Right cardiac atrium (tissue), 5 donors: ENCODE measurements at regions not wholly inside any gene's neighbourhood (a gene's known extent, or its start where the extent isn't known, plus 50 kb on each side); places are given as distances from the start of the nearest gene placed in this dataset.
"Not testable (repeated sequence)": the region's sequence is repeated elsewhere in the genome, so short reads cannot be mapped to it uniquely, and the experiment has no call there.

Experiments
- ATAC-seq, 2 donors: fragments of 200-7000 bp; cut with Tn5 transposase; one replicate each; pipeline versions ENCODE4 v1.8.0 to v1.9.1; 2020; ENCODE audit warnings: moderate library complexity in 2 of 2, mild to moderate bottlenecking in 1 of 2
- DNase-seq, 3 donors: peaks; one replicate each; pipeline ENCODE4 v3.0.0-alpha.2; 2020
- H3K27ac ChIP-seq: one replicate; pipeline ENCODE4 v1.5.1; 2013; ENCODE audit warnings: mild to moderate bottlenecking, low read length, control low read depth, moderate library complexity
- H3K27me3 ChIP-seq: one replicate; pipeline ENCODE4 v1.6.1; 2013; ENCODE audit not compliant: control insufficient read depth, insufficient read depth
- H3K4me1 ChIP-seq: one replicate; pipeline ENCODE4 v1.6.1; 2013; ENCODE audit warnings: low read length; ENCODE audit not compliant: control insufficient read depth, insufficient read depth
- H3K4me3 ChIP-seq: one replicate; pipeline ENCODE4 v1.5.1; 2013; ENCODE audit warnings: low read length, control low read depth
- H3K9me3 ChIP-seq: one replicate; pipeline ENCODE4 v1.6.1; 2013; ENCODE audit warnings: low read length; ENCODE audit not compliant: control insufficient read depth
- WGBS: extraction: QIAGEN DNeasy Blood & Tissue Kit; methylation state at CpG from one replicate; pipeline ENCODE4 v1.1.7; 2013; 5-methylcytosine and 5-hydroxymethylcytosine counted together
- intact Hi-C, 4 donors: fragments of 100-400 bp; cut with DNase I; formaldehyde crosslinking; loops; one replicate each; pipeline versions ENCODE4 v1.11.0 to v1.14.0; 2022 to 2023
- donor health status: healthy with polysubstance abuse.
- donor health status: DM: no; HTN: yes; CAD: no.
- donor health status: DM: no; HTN: no; CAD: no.
- donor health status: DM: no; HTN: yes; CAD: no; lungs with severe emphysema.
- donor health status: DM: yes; HTN: yes; CAD: no.

DNA sequence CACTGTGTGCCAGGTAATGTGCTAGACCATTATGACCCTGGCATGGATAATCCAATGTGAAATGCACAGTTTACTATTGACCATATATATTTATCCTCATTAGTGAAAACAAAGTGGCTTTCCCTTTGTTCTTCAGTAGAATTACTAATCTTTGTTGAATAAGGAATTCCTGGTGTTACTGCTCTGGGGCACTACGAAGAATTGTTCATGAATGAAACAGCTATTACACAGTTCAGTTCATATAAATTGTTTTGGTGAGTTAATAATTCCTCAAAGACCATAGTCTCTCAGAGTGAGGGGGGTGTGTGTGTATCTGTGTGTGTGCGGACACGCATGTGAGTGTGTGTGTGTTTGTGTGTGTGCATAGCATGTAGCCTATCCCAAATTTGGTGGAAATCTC is 668.0 kb upstream of the MBL2 start:
- Histone ChIP-seq H3K27me3 (no peaks in the 10 kb centered on the region), H3K27ac (no peak overlapping the region), H3K9me3 (no peaks in the 10 kb centered on the region), H3K4me3 (no peak overlapping the region), H3K4me1 (no peaks in the 10 kb centered on the region)
- DNase-seq (no peak), ATAC-seq (no peak)
- WGBS = 93% methylated on average over 3 of the region's 3 CpGs
- intact Hi-C loops = no loop called here

DNA sequence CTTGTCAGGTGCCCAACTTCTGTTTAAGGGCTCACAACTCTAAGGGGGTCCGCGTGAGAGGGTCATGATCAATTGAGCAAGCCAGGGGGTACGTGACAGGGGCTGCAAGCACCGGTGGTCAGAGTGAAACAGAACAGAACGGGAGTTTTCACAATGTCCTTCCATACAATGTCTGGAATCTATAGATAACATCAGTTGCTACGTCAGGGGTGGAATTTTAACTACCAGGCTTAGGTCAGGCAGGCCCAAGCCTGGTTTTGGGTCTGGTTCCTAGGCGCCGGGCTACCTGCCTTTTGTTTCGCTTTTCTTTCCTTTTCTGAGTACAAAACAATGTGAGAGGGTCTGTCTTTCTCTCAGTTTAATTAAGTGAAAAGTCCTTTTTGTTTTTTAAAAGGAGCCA is 666.5 kb upstream of the MBL2 start:
- H3K4me1 ChIP-seq, intact Hi-C loops: not testable (repeated sequence)
- WGBS = 52% methylated on average over 9 of the region's 9 CpGs

DNA sequence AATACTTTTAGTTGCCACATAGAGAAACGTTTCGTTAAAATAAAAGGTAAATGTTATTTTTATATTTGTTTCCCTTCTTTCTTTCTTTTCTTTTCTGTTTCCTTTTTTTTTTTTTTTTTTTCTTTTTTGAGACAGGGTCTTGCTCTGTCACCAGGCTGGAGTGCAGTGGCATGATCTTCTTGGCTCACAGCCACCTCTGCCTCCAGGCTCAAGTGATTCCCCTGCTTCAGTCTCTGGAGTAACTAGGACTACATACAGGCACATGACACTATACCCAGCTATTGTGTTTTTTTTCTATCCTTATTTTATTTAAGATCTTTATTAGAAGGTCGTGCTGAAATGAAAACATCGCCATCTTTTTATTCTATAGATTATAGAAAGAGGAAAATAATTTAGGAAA is 661.8 kb upstream of the MBL2 start:
- no peak for ATAC-seq
- no peak overlapping the region for H3K27ac ChIP-seq
- 73% methylated on average over 4 of the region's 4 CpGs for WGBS
- H3K4me3 ChIP-seq = no peak overlapping the region
- no peaks in the 10 kb centered on the region for H3K9me3 ChIP-seq
- H3K4me1 ChIP-seq = no peaks in the 10 kb centered on the region
- no peak for DNase-seq
- intact Hi-C loops = no loop called here
- no peaks in the 10 kb centered on the region for H3K27me3 ChIP-seq

More for the DNA sequence above, 666.5 kb upstream of the MBL2 start:
- not testable (repeated sequence) for ATAC-seq, DNase-seq, H3K9me3 ChIP-seq, H3K27me3 ChIP-seq, H3K27ac ChIP-seq, H3K4me3 ChIP-seq

DNA sequence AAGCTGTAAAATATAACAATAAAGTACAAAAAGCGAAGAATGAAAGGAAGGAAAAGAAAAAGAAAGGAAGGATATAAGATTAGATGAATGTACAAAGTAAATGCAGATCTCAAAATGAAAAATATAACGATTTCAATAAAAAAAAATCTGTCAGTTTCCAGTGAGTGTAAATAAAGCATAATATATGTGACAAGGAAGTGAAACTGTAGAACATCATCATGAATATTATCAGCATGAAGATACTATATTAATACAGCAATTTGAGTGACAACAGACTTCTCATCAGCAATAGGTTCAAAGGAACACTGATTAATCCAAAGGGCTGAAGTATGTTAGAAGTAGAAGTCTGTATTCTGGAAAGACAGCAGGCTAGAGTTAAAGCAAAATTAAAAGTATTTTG is 659.5 kb upstream of the MBL2 start:
- DNase-seq (no peak), ATAC-seq (no peak)
- intact Hi-C loops = no loop called here
- Histone ChIP-seq H3K4me1 (no peaks in the 10 kb centered on the region), H3K4me3 (no peak overlapping the region), H3K27ac (no peak overlapping the region), H3K27me3 (no peaks in the 10 kb centered on the region), H3K9me3 (no peaks in the 10 kb centered on the region)
- WGBS = 71% methylated on average over 2 of the region's 2 CpGs

DNA sequence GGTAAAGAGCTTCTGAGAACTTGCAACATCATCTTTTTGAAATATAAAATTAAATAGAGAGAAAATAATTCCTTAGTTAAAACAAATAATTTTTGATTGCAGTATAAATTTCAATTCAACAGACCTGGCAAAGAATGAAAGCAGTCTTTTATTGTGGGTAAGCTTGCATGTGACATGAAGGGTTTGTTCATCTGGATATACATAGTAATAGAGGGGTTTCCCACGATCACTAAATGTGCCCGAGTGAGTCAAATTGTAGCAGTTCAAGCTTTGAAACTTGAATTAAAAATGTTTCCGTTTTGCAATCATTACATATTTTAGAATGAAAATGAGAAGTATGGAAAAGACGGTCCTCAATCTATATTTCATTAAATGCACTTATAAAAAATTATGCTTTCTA is 658.4 kb upstream of the MBL2 start:
- DNase-seq (no peak), ATAC-seq (no peak)
- Histone ChIP-seq H3K4me1 (no peaks in the 10 kb centered on the region), H3K27me3 (no peaks in the 10 kb centered on the region), H3K27ac (no peak overlapping the region), H3K4me3 (no peak overlapping the region), H3K9me3 (no peaks in the 10 kb centered on the region)
- WGBS = 84% methylated on average over 4 of the region's 4 CpGs
- intact Hi-C loops = no loop called here

DNA sequence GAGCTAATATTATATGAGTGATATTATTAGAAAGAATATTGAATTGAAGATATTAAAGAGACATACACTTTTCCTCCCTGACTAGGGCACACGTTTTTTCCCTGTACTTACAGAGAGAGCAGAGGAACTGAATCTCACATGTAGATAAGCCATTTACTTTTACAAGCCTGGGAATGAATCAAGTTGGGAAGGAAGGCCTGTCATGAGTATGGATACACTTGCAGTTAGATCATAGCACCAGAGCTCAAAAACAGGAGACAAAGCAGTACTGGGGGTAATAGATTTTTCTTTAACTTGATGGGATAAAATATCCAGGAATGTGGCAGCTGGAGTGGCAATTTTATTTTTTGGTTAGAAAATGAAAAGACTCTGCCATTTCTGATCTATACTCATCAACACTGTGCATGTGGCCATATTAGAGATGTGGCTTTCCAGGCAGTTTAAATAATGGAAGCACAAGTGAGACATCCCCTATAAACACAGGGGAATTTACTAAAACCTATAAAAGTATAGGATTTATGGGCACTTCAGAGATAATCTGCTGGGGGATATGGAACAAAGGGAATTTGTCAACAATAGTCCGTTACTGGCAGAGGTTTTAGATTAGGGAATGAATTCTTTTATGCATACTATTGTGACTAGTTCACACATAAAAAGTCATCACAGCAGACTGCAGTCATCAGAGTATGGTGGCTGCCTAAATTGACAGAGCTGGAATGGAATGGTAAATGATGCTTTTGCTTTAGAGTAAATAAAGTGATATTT is 657.7 kb upstream of the MBL2 start:
- Histone ChIP-seq H3K4me3 (no peak overlapping the region), H3K27me3 (no peaks in the 10 kb centered on the region), H3K27ac (no peak overlapping the region), H3K4me1 (no peaks in the 10 kb centered on the region), H3K9me3 (no peaks in the 10 kb centered on the region)
- ATAC-seq (no peak), DNase-seq (no peak)
- intact Hi-C loops = no loop called here
- 26% methylated on average over 2 of the region's 2 CpGs for WGBS

DNA sequence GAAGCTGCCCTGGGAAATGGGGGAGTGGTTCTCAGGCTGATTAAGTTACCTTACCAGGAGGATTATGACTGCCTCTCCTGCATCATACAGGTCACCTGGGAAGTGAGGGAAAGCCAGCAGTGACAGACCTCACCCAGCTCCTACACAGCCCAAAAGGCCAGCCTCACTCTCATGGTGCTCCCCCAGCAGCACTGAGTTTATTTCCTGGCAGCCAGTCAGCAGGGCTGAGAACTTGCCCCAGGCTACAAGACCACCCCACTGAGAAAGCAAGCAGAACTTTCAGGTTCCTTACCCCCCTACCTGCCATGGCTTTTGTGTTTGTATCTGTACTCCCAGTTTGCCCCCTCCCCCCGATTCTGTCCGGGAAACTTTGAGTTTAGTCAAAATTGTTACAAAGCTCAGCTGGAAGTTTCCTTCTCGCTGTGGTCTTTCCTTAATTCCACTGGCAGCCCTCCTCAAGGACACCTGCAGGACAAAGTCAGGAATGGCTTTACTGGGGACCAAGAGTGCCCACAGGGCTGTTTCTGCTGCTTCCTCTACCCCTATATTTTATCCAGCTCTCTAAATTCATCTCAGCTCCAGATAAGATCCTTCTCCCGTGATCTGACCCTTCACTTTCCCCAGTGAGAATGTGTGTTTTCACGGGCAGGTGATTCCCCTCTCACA is 649.8 kb upstream of the MBL2 start:
- H3K27me3 ChIP-seq = no peaks in the 10 kb centered on the region
- H3K27ac ChIP-seq = no peak overlapping the region
- no peaks in the 10 kb centered on the region for H3K9me3 ChIP-seq
- intact Hi-C loops = no loop called here
- no peak for DNase-seq
- no peak for ATAC-seq
- WGBS = 71% methylated on average over 5 of the region's 5 CpGs
- H3K4me1 ChIP-seq = no peaks in the 10 kb centered on the region
- no peak overlapping the region for H3K4me3 ChIP-seq

DNA sequence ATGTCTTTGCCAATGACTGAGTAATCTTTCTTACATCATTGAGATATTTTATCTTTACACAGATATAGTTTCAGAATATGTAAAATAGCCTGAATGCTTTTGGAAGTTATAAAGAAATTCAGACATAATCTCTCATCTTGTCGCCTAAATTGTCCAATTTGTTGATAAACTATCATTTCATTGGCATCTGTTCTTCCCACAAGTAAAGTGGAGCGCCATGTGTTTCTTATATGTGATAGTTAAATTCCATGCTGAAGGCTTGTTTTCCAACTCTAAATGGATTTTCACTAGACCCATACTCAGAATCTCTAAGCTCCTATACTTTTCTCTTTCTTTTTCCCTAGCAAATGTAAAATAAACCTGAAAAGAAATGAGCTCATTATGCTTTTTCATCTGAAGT is 640.1 kb upstream of the MBL2 start:
- no peaks in the 10 kb centered on the region for H3K9me3 ChIP-seq
- H3K4me1 ChIP-seq = no peaks in the 10 kb centered on the region
- DNase-seq (no peak), ATAC-seq (no peak)
- no peaks in the 10 kb centered on the region for H3K27me3 ChIP-seq
- WGBS = 75% methylated on average over 2 of the region's 2 CpGs
- H3K27ac ChIP-seq = no peak overlapping the region
- no peak overlapping the region for H3K4me3 ChIP-seq
- intact Hi-C loops = no loop called here

DNA sequence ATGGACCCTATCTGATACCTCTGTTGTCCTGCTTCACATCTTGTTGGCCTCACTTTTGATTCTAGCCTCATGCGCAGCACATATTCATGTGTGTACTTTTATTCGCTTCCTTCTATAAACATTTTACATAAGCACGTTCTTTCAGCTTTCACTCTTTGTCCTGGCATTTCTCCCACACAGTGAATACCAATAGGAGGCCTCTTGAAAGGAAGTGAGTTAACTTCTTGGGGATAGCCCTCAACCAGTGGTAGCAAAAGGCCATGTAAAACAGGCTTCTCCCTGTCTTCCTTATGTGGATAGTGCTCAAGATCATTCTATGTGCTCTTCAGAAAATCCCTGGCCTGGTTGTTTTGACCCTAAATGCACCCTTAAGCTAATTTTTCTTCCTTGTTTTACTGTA is 633.9 kb upstream of the MBL2 start:
- Histone ChIP-seq H3K4me3 (no peak overlapping the region), H3K27me3 (no peaks in the 10 kb centered on the region), H3K9me3 (no peaks in the 10 kb centered on the region), H3K4me1 (peaks cover 2% of the 10 kb centered on the region), H3K27ac (no peak overlapping the region)
- no peak for ATAC-seq
- no peak for DNase-seq
- intact Hi-C loops = no loop called here
- WGBS = 65% methylated on average over 3 of the region's 3 CpGs

DNA sequence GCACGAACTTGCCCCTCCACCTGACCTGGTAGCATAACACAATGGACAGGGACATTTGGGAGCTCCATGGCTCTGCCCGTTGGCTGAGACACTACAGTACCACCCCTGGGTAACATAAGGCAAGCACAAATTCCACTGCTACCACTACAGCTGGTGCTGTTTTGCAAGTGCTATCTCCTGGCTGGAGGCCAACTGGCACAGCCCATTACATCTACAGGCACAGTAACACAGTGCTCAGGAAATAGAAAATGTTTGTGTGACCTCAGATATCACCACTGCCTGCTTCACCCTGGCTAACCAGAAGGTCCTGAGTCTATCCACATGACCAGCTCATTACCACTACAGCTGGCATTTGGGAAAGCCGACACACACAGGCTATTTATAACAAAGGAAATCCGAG is 631.1 kb upstream of the MBL2 start:
- Histone ChIP-seq H3K9me3 (no peaks in the 10 kb centered on the region), H3K4me3 (no peak overlapping the region), H3K27ac (no peak overlapping the region), H3K4me1 (peaks cover 2% of the 10 kb centered on the region), H3K27me3 (no peaks in the 10 kb centered on the region)
- 24% methylated on average over 4 of the region's 4 CpGs for WGBS
- DNase-seq (peak; percentile 79 to 92 (median 87)), ATAC-seq (peak; percentile 98 to 99)
- intact Hi-C loops = no loop called here

DNA sequence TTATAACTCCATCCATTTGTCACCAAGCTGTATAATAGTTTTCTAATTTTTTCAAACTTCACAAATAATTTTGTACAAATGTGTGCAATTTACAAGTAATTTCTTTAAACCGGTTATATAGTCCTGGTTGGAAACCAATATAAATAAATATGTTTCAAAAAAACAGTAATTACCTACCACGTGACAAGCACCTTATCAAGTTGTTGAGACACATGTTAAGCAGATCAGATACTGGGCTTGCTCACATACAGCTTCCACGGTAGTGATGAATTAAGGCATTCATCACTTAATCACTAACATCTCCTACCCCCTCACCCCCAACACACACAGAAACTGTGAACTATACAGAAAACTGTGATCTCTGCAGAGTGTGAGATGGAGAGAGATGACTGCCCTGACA is 630.0 kb upstream of the MBL2 start:
- Histone ChIP-seq H3K27ac (no peak overlapping the region), H3K4me3 (no peak overlapping the region), H3K4me1 (peaks cover 2% of the 10 kb centered on the region), H3K27me3 (no peaks in the 10 kb centered on the region), H3K9me3 (no peaks in the 10 kb centered on the region)
- WGBS = 52% methylated on average over 3 of the region's 3 CpGs
- no peak for DNase-seq
- ATAC-seq = no peak
- intact Hi-C loops = no loop called here
